Type B pancreatic cell (in vitro differentiated cells): ENCODE measurements at regions not wholly inside any gene's neighbourhood (a gene's known extent, or its start where the extent isn't known, plus 50 kb on each side); places are given as distances from the start of the nearest gene placed in this dataset.

Experiments
- DNase-seq: peaks from one replicate; pipeline ENCODE4 v3.0.0; 2021; ENCODE audit warnings: mixed read lengths; ENCODE audit not compliant: unreplicated experiment; ENCODE audit errors: extremely low spot score
- H3K27ac Mint-ChIP-seq: 2 replicates; pipeline ENCODE4 v1.8.0; 2021; ENCODE audit warnings: mild to moderate bottlenecking, mixed read lengths
- H3K27me3 Mint-ChIP-seq: 2 replicates; pipeline ENCODE4 v1.8.0; 2021; ENCODE audit warnings: mixed read lengths
- H3K36me3 Mint-ChIP-seq: 2 replicates; pipeline ENCODE4 v1.8.0; 2021; ENCODE audit warnings: mixed read lengths
- H3K4me1 Mint-ChIP-seq: one replicate; pipeline ENCODE4 v1.8.0; 2021; ENCODE audit warnings: mixed read lengths; ENCODE audit not compliant: unreplicated experiment
- H3K4me3 Mint-ChIP-seq: 2 replicates; pipeline ENCODE4 v1.8.0; 2021; ENCODE audit warnings: mild to moderate bottlenecking, mixed read lengths
- H3K9me3 Mint-ChIP-seq: 2 replicates; pipeline ENCODE4 v1.8.0; 2021; ENCODE audit warnings: mixed read lengths
- CTCF ChIP-seq: fragments of 200-600 bp; sonication (generic); conservative IDR thresholded peaks from 2 replicates; pipeline ENCODE4 v1.5.0; 2021; ENCODE audit warnings: antibody characterized with exemption, mild to moderate bottlenecking

GRCh38 chr13:74570046-74570445 lies 435.8 kb upstream of the KLF12 start:
- no peaks in the 10 kb centered on the region for H3K36me3 Mint-ChIP-seq
- H3K27me3 Mint-ChIP-seq, result peaks cover 21% of the 10 kb centered on the region
- TF ChIP-seq CTCF, result no peak
- no peaks in the 10 kb centered on the region for H3K9me3 Mint-ChIP-seq
- H3K27ac Mint-ChIP-seq, result no peak overlapping the region
- DNase-seq, result no peak
- peaks cover 6% of the 10 kb centered on the region for H3K4me1 Mint-ChIP-seq
- H3K4me3 Mint-ChIP-seq, result no peak overlapping the region

GRCh38 chr13:74569251-74569650 lies 435.0 kb upstream of the KLF12 start:
- Mint-ChIP-seq H3K36me3 (no peaks in the 10 kb centered on the region), H3K27ac (no peak overlapping the region), H3K4me1 (peaks cover 5% of the 10 kb centered on the region), H3K27me3 (peaks cover 14% of the 10 kb centered on the region), H3K9me3 (peaks cover 5% of the 10 kb centered on the region), H3K4me3 (no peak overlapping the region)
- TF ChIP-seq CTCF, result no peak
- DNase-seq, result no peak

- no peak overlapping the region for H3K27ac Mint-ChIP-seq
- no peak for TF ChIP-seq CTCF
- no peaks in the 10 kb centered on the region for H3K36me3 Mint-ChIP-seq
- no peak overlapping the region for H3K4me3 Mint-ChIP-seq
- peaks cover 9% of the 10 kb centered on the region for H3K27me3 Mint-ChIP-seq
- peaks cover 5% of the 10 kb centered on the region for H3K4me1 Mint-ChIP-seq
- no peak for DNase-seq
- H3K9me3 Mint-ChIP-seq, result peaks cover 5% of the 10 kb centered on the region
These were observed 433.3 kb upstream of the KLF12 start for GRCh38 chr13:74567485-74567884.

GRCh38 chr13:74562381-74562780 lies 428.2 kb upstream of the KLF12 start:
- TF ChIP-seq CTCF, result no peak
- Mint-ChIP-seq H3K36me3 (peaks cover 10% of the 10 kb centered on the region), H3K27me3 (no peaks in the 10 kb centered on the region), H3K9me3 (peaks cover 22% of the 10 kb centered on the region), H3K4me1 (peaks cover 6% of the 10 kb centered on the region), H3K4me3 (no peak overlapping the region), H3K27ac (no peak overlapping the region)
- DNase-seq, result no peak

GRCh38 chr13:74561155-74561554 lies 427.0 kb upstream of the KLF12 start:
- Mint-ChIP-seq H3K4me3 (no peak overlapping the region), H3K4me1 (peaks cover 11% of the 10 kb centered on the region), H3K27ac (no peak overlapping the region), H3K36me3 (peaks cover 10% of the 10 kb centered on the region), H3K9me3 (peaks cover 22% of the 10 kb centered on the region), H3K27me3 (no peaks in the 10 kb centered on the region)
- no peak for DNase-seq
- TF ChIP-seq CTCF, result no peak

GRCh38 chr13:74560325-74560724 lies 426.1 kb upstream of the KLF12 start:
- no peaks in the 10 kb centered on the region for H3K27me3 Mint-ChIP-seq
- peaks cover 18% of the 10 kb centered on the region for H3K4me1 Mint-ChIP-seq
- no peak for TF ChIP-seq CTCF
- no peak for DNase-seq
- H3K4me3 Mint-ChIP-seq, result no peak overlapping the region
- H3K27ac Mint-ChIP-seq, result no peak overlapping the region
- H3K9me3 Mint-ChIP-seq, result peaks cover 22% of the 10 kb centered on the region
- H3K36me3 Mint-ChIP-seq, result peaks cover 10% of the 10 kb centered on the region
